ENCODE measurements at regions not wholly inside any gene's neighbourhood (a gene's known extent, or its start where the extent isn't known, plus 50 kb on each side); places are given as distances from the start of the nearest gene placed in this dataset.
"Not testable (repeated sequence)": the region's sequence is repeated elsewhere in the genome, so short reads cannot be mapped to it uniquely, and the experiment has no call there.

GRCh38 chr3:72615776-72616175 is 232.5 kb downstream of the SHQ1 start:
- Histone ChIP-seq H3K36me3 (no peaks in the 10 kb centered on the region), H3K4me1 (no peaks in the 10 kb centered on the region), H3K27ac (no peak overlapping the region), H3K4me3 (no peak overlapping the region), H3K27me3 (no peaks in the 10 kb centered on the region), H3K9me3 (peaks cover 0 to 9% (median 0%) of the 10 kb centered on the region in 3 donors)
- intact Hi-C loops (cut with DNase I; ENCODE audit: low total_unique reads): no loop called here
- no peak for TF ChIP-seq CTCF (IDR thresholded peaks at IDR 0.05)
- DNase-seq: no peak

GRCh38 chr3:72615182-72615581 is 233.1 kb downstream of the SHQ1 start:
- Histone ChIP-seq H3K9me3 (peaks cover 0 to 9% (median 0%) of the 10 kb centered on the region in 3 donors), H3K27ac (no peak overlapping the region), H3K36me3 (no peaks in the 10 kb centered on the region), H3K4me3 (no peak overlapping the region), H3K4me1 (no peaks in the 10 kb centered on the region), H3K27me3 (no peaks in the 10 kb centered on the region)
- DNase-seq: no peak
- intact Hi-C loops (cut with DNase I; ENCODE audit: low total_unique reads): no loop called here
- no peak for TF ChIP-seq CTCF (IDR thresholded peaks at IDR 0.05)

GRCh38 chr3:72614394-72615074 is 233.7 kb downstream of the SHQ1 start:
- Histone ChIP-seq H3K4me1 (no peaks in the 10 kb centered on the region), H3K4me3 (no peak overlapping the region), H3K27ac (no peak overlapping the region), H3K36me3 (no peaks in the 10 kb centered on the region), H3K27me3 (no peaks in the 10 kb centered on the region), H3K9me3 (peaks cover 0 to 9% (median 0%) of the 10 kb centered on the region in 3 donors)
- intact Hi-C loops (cut with DNase I; ENCODE audit: low total_unique reads): no loop called here
- no peak for TF ChIP-seq CTCF (IDR thresholded peaks at IDR 0.05)
- no peak for DNase-seq

- H3K4me3 ChIP-seq: no peak overlapping the region
- no peaks in the 10 kb centered on the region for H3K36me3 ChIP-seq
- H3K9me3 ChIP-seq: peaks cover 0 to 9% (median 0%) of the 10 kb centered on the region in 3 donors
- DNase-seq: no peak
- intact Hi-C loops (cut with DNase I; ENCODE audit: low total_unique reads): no loop called here
- TF ChIP-seq CTCF (IDR thresholded peaks at IDR 0.05): no peak
- no peaks in the 10 kb centered on the region for H3K27me3 ChIP-seq
- no peak overlapping the region for H3K27ac ChIP-seq
- H3K4me1 ChIP-seq: no peaks in the 10 kb centered on the region
Measured at GRCh38 chr3:72613871-72614270, 234.4 kb downstream of the SHQ1 start.

- DNase-seq; H3K27ac ChIP-seq; H3K36me3 ChIP-seq; H3K4me3 ChIP-seq; H3K9me3 ChIP-seq; H3K27me3 ChIP-seq; intact Hi-C loops (cut with DNase I; ENCODE audit: low total_unique reads); H3K4me1 ChIP-seq: not testable (repeated sequence)
Measured at GRCh38 chr3:72609114-72609513, 239.1 kb downstream of the SHQ1 start.

- Histone ChIP-seq H3K4me3 (no peak overlapping the region), H3K27me3 (no peaks in the 10 kb centered on the region), H3K4me1 (peaks cover 0 to 6% (median 0%) of the 10 kb centered on the region in 4 donors), H3K36me3 (no peaks in the 10 kb centered on the region), H3K9me3 (no peaks in the 10 kb centered on the region), H3K27ac (no peak overlapping the region)
- no peak for DNase-seq
- intact Hi-C loops (cut with DNase I; ENCODE audit: low total_unique reads): no loop called here
- no peak for TF ChIP-seq CTCF (IDR thresholded peaks at IDR 0.05)
Measured at GRCh38 chr3:72606005-72606800, 242.0 kb downstream of the SHQ1 start.

Measured in tibial artery (tissue), 4 donors.